GM10266 (cell line): ENCODE measurements at regions not wholly inside any gene's neighbourhood (a gene's known extent, or its start where the extent isn't known, plus 50 kb on each side); places are given as distances from the start of the nearest gene placed in this dataset.

Source experiments
- DNase-seq: peaks from one replicate; pipeline ENCODE4 v3.0.0; 2012; ENCODE audit errors: extremely low spot score
- CTCF ChIP-seq: IDR thresholded peaks from 2 replicates; pipeline ENCODE4 v1.5.1; 2012; ENCODE audit warnings: mild to moderate bottlenecking, low read depth; ENCODE audit not compliant: control insufficient read depth, insufficient read depth; ENCODE audit errors: missing control alignments

GRCh38 chr5:100746730-100747129, 156.4 kb downstream of the ST8SIA4 start:
- DNase-seq, result peak; percentile 27
- no peak for TF ChIP-seq CTCF

- DNase-seq, result no peak
- no peak for TF ChIP-seq CTCF
Measured at GRCh38 chr5:100749771-100750284, 153.3 kb downstream of the ST8SIA4 start.

- no peak for DNase-seq
Measured at GRCh38 chr5:100755435-100755834, 147.6 kb downstream of the ST8SIA4 start.

More at GRCh38 chr5:100755435-100755834, 147.6 kb downstream of the ST8SIA4 start:
- no peak for TF ChIP-seq CTCF
